HCEC 1CT (cell line): ENCODE measurements at regions not wholly inside any gene's neighbourhood (a gene's known extent, or its start where the extent isn't known, plus 50 kb on each side); places are given as distances from the start of the nearest gene placed in this dataset.
"Not testable (repeated sequence)": the region's sequence is repeated elsewhere in the genome, so short reads cannot be mapped to it uniquely, and the experiment has no call there.

Source experiments
- DNase-seq: peaks from one replicate; pipeline ENCODE4 v3.0.0-alpha.2; 2017

DNA sequence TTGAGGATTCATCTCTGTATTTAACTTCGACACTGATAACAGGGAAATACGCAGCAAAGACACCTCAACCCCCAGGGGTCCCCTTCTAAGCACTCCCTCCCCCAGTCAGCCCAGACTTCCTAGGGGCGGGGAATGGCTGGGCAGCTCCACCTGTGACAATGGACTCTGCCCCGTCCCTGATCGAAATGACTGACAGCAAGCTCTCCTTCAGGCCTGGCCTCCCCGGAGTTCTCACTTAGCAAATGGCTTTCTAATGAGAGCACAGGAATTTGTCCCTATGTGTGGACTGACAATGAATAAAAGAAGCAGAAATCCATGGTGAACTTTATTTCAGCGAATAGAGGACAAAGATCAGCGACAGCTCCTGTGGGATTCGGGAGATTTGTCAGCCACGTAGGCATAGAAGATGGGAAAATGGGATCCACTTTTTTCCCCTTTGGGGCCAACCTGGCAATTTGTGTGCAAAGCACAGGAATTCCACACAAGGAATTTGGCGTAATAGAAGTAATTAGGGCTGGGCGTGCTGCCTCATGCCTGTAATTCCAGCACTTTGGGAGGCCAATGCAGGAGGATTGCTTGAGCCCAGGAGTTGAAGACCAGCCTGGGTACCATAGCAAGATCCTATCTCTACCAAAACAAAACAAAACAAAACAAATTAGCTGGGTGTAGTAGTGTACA lies 63.8 kb downstream of the TNFAIP2 start:
- no peak for DNase-seq

DNA sequence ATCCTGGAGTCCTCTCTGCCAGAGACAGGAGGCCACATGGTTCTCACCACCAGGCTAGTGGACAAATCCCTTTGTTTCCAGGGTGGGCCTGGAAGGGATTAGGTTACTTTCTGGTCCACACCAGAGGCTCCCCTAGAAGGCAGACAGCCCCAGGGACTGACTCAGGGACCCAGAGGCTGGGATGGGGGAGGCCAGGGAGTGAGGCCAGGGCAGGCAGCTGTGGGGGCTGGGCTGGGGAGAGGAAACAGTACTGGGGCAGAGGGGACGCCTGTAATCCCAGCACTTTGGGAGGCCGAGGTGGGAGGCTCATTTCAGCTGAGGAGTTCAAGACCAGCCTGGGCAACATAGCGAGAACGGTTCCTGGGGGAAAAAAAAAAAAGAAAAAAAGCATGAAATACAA lies 64.7 kb downstream of the TNFAIP2 start:
- no peak for DNase-seq

DNA sequence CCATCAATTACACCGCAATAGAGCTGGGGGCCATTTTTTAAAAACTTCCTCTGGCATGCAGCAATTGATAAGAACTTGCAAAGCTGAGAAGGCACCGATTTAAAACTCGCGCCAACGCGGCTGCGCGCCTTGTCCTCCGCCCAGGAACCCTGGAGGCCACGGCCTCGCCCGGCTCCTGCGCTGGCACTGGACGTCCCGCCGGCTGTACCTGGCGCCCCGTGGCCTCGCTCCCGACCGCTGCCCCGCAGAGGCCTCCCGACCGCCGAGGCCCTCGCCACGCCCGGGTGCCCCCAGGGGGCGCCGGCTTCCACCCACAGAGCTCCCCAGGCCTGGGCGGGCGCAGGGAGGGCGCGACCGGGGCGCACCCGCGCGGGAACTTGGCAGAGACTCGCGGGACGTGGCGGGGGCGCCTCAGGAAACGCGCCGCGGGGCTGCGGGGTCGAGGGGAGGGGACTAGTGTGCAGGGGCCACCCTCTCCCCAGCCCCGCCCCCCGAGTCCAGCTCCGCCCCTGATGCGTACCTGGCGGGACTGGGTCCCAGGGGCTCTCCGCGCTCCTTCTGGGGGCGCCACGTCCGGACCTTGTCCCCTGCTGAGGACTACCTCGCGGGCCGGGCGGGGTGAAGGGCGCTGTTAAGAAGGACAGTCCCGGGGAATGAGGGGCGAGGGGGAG lies 65.7 kb downstream of the TNFAIP2 start:
- no peak for DNase-seq

DNA sequence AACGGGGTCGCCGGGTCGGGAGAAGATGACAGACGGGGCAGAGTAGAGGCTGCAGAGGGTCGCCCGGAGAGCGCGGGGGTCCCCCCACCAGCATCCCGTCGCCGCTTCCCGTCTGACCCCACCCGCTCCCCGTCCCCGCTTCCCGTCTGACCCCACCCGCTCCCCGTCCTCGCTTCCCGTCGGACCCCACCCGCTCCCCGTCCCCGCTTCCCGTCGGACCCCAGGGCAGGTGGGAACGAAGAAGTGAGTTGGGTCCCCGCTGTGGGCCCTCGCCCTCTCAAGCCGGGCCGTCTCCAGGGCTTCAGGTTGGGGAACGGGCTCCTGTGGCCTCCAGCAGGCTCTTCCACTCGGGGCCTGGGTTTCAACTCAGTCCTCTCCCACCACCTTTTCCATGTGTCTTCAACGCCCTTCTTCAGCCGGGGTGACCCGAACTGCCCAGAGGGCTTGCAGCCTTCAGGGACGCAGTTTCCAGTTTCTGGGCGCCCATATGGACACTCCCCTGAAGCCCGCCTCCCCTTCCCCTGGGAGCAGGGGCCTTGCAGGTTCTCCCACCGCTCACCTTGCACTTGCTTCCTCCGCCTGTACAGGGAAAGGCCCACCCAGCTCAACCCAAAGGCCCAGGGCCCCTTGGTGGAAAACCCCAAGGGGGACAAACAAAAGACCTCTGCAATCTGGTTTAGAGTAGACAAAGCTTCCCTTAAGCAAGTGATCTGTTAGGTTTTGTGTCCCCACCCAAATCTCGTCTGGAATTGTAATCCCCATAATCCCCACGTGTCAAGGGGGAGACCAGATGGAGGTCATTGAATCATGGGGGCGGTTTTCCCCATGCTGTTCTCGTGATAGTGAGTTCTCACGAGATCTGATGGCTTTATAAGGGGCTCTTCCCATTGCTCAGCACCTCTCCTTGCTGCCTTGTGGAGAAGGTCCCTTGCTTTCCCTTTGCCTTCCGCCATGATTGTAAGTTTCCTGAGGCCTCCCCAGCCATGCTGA lies 66.5 kb downstream of the TNFAIP2 start:
- DNase-seq = no peak

DNA sequence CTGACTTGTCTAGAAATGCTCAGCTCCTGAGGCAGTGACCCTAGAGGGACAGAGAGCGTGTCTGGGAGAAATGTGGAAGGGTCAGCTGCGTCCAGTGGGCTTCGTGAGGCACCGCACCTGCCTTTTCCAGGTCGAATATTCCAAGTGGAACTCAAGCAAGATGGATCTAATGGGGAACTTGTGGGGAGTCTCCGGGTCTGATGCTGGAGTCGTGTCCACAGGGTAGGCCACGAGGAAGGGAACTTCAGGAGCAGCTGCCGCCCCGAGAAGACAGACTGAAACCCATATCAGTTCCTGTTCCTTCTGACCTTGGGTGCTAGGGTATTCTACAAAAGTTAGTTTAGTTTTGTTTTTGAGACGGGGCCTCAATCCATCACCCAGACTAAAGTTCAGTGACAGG lies 67.5 kb downstream of the TNFAIP2 start:
- no peak for DNase-seq

DNA sequence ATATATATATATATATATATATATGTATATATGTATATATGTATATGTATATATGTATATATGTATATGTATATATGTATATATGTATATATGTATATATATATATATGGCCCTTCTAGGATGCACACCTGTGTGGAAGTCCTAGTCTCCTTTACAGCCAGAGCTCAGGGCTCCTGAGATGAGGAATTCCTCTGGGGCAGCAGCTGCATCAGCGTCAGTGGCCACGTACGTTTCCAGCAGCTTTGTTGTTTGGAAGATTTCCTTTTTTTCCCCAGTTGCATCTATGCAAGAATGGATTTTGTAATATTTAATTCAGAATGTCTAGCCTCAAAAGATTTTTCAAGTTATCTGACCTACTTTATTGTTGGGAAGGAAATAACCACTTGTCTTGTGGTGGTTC lies 68.6 kb downstream of the TNFAIP2 start:
- DNase-seq = no peak

DNA sequence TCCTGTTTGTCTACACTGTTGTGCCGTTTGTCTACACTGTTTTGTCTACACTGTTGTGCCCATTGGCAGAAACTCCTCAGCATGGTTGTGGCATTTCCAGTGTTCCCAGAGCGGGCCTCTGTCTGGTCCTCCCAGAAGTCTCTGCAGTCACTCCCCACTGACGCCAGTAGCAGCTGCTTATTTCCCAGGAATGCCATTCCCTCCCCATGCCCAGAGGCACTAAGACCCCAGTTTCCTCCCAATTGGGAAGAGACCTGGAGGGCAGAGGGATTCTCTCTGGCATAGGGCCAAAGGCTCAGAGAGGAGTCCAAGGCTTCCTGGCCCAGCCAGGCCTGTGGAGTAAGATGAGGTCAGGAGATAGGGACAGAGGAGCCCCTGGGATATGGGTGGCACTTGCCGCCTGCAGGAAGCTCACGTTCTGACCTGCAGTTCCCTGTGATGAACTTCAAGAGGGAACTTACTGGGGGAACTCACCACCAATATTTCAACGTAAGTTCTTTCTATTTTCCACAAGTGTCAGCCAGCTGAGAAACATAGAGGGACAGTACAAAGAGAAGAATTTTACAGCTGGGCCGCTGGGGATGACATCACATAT lies 69.1 kb downstream of the TNFAIP2 start:
- no peak for DNase-seq

DNA sequence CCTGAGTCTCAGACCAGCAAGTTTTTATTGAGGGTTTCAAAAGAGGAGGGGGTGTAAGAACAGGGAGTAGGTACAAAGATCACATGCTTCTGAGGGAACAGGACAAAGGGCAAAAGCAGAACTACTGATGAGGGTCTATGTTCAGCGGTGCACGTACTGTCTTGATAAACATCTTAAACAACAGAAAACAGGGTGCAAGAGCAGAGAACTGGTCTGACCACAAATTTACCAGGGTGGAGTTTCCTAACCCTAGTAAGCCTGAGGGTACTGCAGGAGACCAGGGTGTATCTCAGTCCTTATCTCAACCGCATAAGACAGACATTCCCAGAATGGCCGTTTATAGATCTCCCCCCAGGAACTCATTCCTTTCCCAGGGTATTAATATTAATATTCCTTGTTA lies 69.6 kb downstream of the TNFAIP2 start:
- DNase-seq = not testable (repeated sequence)

DNA sequence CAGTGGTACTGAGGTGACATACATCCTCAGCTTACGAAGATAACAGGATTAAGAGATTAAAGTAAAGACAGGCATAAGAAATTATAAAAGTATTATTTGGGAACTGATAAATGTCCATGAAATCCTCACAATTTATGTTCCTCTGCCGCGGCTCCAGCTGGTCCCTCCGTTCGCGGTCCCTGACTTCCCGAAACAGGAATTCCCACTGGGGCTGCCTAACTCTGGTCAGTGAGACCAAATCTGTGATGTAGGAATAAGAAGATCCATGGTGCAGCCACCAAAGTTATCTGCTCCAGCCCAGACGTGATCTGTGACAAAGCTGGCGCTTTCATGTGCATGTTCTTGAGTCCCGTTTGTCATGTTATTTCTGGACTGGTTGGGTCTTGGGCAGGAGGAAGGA lies 70.2 kb downstream of the TNFAIP2 start:
- DNase-seq = not testable (repeated sequence)

DNA sequence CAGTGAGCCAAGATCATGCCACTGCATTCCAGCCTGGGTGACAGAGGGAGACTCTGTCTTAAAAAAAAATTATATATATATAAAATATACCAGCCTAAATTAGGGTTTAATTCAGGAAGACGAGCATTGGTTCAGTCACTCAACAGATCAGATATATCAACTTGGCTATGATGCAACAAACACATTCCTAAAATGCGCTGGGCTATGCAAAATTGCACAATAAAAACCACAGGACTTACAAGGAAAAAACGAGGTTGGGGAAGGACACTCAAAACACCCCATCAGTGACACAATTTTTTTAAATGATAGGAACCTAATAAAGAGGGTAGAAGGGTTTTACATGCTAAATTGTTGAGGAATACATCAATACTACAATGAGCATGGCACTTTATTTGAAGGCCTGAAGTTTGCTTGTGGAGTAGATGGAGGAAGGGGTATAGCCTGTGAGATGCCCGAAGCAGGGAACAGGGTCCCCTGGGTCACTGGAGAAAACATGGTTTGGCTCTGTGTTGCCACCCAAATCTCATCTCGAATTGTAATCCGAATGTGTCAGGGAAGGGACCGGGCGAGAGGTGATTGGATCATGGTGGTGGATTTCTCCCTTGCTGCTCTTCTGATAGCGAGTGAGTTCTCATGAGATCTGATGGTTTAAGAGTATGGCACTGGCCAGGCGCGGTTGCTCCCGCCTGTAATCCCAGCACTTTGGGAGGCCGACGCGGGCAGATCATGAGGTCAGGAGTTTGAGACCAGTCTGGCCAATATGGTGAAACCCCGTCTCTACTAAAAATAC lies 71.2 kb downstream of the TNFAIP2 start:
- DNase-seq = peak; percentile 78

DNA sequence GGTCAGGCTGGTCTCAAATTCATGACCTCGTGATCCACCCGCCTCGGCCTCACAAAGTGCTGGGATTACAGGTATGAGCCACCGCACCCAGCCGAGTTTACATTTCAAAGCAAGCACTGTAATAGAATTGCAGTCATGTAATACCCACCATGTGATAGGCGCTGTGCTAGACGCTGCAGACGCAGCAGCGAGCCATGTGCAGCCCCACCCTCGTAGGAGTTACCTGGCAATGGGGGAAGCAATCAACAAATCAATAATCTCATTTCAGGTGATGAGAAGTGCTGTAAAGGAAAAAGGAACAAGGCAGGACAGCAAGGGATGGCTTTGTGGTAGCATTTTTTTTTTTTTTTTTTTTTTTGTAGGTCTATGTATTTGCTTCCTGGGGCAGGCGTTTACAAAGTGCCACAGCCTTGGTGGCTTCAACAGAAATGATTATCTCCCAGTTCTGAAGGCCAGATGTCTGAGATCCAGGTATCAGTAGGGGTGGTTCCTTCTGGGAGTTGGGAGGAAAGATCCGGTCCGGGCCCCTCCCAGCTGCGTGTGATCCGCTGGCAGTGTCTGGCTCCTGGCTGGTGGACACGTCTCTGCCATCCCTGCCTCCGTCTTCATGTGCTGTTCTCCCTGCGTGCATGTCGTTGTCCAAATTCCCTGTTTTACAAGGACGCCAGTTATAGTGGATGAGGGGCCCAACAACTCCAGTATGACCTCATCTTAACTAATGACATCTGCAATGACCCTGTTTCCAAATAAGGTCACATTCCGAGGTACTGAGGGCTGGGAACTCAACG lies 72.8 kb downstream of the TNFAIP2 start:
- no peak for DNase-seq

DNA sequence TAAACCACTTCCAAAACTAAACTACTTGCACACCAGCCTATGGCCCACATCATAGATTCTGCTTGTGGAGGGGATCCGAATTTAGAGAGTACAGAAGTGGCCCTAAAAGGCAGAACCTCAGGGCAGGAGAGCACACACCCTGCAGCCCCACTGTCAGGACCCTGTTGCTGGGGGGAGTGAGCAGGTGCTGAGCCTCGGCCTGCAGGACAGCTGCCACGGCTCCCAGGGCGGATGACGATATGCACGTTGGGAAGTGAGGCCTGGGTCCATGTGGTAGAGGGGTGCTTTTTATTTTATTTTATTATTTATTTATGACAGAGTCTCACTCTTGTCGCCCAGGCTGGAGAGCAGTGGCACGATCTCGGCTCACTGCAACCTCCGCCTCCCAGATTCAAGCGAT lies 73.5 kb downstream of the TNFAIP2 start:
- DNase-seq = no peak

DNA sequence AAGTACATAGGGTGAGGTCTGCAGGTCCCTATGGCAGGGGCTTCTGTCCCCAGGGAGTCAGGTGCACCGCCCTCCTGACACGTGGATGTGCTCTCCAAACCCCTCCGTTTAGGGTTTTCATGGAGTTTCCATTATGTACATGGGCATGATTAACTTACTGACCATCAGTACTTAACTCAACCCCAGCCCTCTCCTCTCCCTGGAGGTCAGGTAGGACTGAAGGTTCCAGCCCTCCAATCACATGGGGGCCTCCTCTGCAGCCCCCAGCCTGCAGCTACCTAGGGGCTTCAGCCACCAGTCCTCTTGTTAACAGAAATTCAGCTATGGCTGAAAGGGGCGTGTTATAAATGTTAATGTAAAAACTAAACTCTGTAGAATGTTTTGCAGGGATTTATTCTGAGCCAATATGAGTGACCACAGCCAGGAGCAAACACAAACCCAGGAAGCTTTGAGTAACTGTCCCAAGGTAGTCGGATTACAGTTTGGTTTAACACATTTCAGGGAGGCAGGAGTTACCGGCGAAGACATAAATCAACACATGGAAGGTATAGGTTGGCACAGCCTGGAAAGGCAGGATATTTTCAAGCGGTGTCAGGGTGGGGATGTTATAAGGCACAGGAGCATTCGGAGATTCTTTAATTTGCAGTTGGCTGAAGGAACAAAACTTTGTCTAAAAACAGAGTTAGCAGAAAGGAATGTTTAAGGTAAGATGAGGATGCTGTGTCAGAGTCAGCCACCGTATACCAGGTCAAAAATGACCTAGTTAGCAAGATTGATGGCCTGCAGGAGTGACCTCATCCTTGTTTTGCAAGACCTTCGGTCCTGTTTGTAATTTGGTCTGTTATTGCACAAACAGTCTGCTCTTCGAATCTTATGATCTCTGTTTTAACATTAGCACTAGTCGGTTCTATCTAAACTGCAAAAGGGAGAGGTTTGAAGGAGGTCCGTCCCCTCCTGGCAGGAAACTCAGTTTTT lies 75.2 kb downstream of the TNFAIP2 start:
- DNase-seq = peak; percentile 80

DNA sequence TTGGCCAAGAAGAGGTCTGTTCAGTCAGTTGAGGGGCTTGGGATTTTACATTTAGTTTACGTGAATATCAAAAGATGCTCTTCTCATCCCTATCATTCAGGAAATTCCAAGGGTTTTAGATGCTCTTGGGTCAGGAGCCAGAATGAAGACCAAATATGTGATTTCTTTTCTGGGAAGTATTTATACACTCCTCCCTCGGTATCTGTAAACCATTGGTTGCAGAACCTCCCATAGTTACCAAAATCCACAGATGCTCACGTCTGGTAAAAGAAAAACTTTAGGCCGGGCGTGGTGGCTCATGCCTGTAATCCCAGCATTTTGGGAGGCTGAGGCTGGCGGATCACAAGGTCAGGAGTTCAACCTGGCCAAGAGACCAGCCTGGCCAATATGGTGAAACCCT lies 75.9 kb downstream of the TNFAIP2 start:
- peak; percentile 56 for DNase-seq

DNA sequence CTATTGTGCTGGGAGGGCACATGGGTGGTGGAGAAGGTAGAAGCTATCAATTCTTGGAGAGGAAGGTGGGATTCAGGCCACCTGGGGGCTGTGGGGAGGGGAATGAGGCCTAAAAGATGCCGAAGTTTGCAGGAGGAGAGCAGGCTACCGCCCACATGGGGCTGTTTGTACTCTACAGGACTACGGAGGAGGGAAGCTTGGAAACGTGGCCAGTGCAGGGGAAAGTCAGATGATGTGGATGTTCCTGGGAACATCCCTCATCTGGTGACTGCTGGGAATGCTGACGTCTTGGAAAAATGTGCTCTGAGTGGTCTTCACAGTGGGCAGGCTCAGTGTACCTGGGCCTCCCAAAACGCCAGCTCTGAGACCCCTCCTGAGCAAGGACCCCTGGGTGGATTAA lies 78.5 kb downstream of the TNFAIP2 start:
- no peak for DNase-seq

DNA sequence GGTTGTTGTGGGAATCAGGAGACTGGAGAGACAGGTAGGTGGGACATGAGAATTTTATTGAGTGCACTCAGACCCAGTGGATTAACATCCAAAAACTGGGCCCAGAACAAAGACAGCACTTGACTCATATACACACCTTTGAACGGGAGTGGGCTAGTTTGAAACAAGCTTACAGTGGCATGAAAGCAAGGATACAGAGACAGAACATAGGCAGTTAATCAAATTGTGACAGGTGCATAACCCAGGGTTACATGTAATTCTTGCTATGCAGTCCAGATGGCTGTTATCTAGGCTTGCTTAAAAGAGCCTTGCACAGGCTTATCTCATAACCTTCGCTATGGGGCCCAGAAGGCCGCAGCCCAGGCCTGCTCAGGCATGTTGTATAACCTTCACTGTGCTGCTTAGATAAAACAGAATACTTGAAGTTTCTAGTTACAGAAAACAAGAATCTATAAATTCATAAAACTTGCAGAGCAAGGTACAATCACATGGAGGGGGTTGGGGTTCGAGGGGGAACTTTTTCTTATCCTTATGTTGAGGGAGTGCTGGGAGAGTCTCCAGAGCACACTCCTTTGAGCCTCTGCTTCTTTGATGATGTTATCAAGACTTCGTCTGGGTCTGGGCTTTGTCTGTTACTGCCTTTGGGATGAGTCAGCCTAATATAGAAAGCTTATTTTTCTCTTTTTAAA lies 81.7 kb downstream of the TNFAIP2 start:
- DNase-seq = no peak

DNA sequence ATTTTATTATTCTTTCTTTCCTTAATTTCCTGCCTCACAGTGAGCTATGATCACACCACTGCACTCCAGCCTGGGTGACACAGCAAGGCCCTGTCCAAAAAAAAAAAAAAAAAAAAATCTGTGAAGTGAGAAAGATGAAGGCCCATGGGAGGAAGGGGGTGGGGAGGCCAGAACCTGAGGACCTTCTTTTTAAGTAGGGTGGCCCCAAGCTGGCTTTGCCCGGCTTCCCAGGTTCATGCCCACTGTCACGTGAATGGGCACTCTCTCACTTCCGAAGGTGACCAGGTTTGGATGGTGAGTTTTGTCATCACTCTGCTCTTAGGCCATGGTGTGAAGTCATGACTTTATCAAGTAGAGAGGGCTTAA lies 82.3 kb downstream of the TNFAIP2 start:
- DNase-seq = no peak

DNA sequence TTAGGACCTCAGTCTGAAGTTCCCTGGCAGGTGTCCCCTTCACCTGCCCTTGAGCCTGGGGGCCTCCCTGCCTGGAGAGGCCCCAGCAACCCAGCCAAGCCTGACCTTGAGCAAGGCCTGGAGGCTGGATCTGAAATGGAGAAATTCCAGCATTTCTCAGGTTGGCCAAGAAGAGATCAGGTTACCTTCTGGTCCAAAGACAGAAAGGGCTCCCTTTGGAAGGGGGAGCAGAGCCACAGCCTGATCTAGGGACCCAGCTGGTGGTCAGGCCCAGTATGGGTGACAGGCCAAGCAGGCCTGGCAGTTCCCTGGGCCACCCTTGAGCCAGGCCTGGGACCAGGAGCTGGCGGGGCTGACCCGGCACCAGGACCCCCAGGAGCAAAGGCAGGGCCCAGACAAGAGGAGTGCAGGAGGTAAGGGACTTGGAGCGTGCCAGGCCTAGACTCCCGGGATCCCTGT lies 82.8 kb downstream of the TNFAIP2 start:
- no peak for DNase-seq

DNA sequence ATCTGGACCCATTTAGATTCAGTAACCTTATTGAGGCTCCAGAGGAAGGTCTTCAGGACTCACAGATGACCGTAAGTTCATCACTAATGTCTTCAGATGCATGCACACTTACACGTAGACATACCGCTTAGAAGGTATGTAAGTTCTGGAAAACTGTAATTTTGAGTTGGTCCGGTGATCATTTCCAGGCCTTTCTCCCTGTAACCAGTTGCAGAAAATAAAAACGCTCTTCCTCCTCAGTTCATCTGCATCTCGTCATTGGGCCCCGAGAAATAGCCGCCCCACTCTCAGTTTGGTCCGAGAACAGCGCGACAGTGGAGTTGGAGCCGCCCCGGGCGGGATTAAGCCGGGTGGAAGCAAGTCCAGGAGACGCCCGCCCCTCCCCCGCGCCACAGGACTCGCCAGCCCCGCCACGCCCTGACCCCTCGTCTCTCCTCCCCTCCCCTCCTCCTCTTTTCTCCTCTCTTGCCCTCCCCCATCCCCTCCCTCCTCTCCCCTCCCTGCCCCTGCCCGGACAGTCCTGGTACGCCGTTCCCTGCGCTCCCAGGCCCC lies 83.7 kb downstream of the TNFAIP2 start:
- DNase-seq = no peak
